Calu3 (cell line): ENCODE measurements at regions not wholly inside any gene's neighbourhood (a gene's known extent, or its start where the extent isn't known, plus 50 kb on each side); places are given as distances from the start of the nearest gene placed in this dataset.

Experiments
- BruUV-seq: library from RNA; stranded (reverse); fragments of 400-500 nt; replicated peaks from 2 replicates; lab custom pipeline; 2021; lab: Mats Ljungman, UMichigan
- CTCF ChIA-PET: fragments of 300-600 bp; sonication (Branson Sonifier 250); formaldehyde crosslinking; loops from one replicate; lab custom pipeline; 2022; ENCODE audit warnings: antibody characterized with exemption; lab: Charles Lee
- DNase-seq: peaks from one replicate; pipeline ENCODE4 v3.0.0; 2022
- H3K27ac Mint-ChIP-seq: one replicate; pipeline ENCODE4 v1.8.0; 2022; ENCODE audit warnings: mixed read lengths; ENCODE audit not compliant: unreplicated experiment
- H3K27me3 Mint-ChIP-seq: one replicate; pipeline ENCODE4 v1.8.0; 2022; ENCODE audit warnings: mixed read lengths; ENCODE audit not compliant: unreplicated experiment
- H3K36me3 Mint-ChIP-seq: one replicate; pipeline ENCODE4 v1.8.0; 2022; ENCODE audit warnings: mild to moderate bottlenecking, moderate library complexity, mixed read lengths; ENCODE audit not compliant: insufficient read depth, unreplicated experiment
- H3K4me1 Mint-ChIP-seq: one replicate; pipeline ENCODE4 v1.8.0; 2022; ENCODE audit warnings: mild to moderate bottlenecking, low read depth, mixed read lengths; ENCODE audit not compliant: unreplicated experiment
- H3K4me3 Mint-ChIP-seq: one replicate; pipeline ENCODE4 v1.8.0; 2022; ENCODE audit warnings: mild to moderate bottlenecking, low read depth, moderate library complexity, mixed read lengths; ENCODE audit not compliant: unreplicated experiment
- H3K9me3 Mint-ChIP-seq: one replicate; pipeline ENCODE4 v1.8.0; 2022; ENCODE audit warnings: low read depth, mixed read lengths; ENCODE audit not compliant: unreplicated experiment
- intact Hi-C: fragments of 100-400 bp; cut with micrococcal nuclease; formaldehyde crosslinking; loops from one replicate; pipeline ENCODE4 v1.10.0; 2022; ENCODE audit not compliant: unreplicated experiment
- TF ChIP-seq, protein P1 (sequence below): fragments of 200-600 bp; IDR thresholded peaks from one replicate; pipeline ENCODE4 v1.8.0; 2022; ENCODE audit warnings: antibody characterized with exemption; ENCODE audit not compliant: unreplicated experiment

DNA sequence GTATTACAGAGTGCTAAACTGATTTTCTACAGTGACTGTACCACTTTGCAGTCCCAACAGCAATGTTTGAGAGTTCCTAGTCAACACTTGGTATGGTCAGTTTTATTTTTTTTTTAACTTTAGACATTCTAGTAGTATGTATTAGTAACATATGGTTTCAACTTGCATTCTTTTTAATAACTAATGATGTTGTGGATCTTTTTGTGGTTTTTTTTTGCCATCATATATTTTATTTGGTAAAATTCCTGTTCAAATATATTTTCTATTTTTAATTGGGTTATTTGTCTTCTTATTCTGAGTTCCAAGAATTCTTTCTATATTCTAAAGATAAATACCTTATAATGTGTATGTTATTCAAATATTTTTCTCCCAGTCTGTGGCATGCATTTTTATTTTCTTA lies 189.4 kb upstream of the ECI2 start:
- TF ChIP-seq, protein P1, sequence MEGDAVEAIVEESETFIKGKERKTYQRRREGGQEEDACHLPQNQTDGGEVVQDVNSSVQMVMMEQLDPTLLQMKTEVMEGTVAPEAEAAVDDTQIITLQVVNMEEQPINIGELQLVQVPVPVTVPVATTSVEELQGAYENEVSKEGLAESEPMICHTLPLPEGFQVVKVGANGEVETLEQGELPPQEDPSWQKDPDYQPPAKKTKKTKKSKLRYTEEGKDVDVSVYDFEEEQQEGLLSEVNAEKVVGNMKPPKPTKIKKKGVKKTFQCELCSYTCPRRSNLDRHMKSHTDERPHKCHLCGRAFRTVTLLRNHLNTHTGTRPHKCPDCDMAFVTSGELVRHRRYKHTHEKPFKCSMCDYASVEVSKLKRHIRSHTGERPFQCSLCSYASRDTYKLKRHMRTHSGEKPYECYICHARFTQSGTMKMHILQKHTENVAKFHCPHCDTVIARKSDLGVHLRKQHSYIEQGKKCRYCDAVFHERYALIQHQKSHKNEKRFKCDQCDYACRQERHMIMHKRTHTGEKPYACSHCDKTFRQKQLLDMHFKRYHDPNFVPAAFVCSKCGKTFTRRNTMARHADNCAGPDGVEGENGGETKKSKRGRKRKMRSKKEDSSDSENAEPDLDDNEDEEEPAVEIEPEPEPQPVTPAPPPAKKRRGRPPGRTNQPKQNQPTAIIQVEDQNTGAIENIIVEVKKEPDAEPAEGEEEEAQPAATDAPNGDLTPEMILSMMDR: no peak
- Mint-ChIP-seq H3K27me3 (no peaks in the 10 kb centered on the region), H3K36me3 (peaks cover 4% of the 10 kb centered on the region), H3K27ac (no peak overlapping the region), H3K9me3 (no peaks in the 10 kb centered on the region), H3K4me1 (peaks cover 15% of the 10 kb centered on the region), H3K4me3 (no peak overlapping the region)
- CTCF ChIA-PET: interaction anchor here (0.7 kb wide), 1 partner anchor 296 kb away, joined by 6 read pairs; no protein-coding TSS in a partner anchor
- no TSS peak for BruUV-seq
- no peak for DNase-seq
- intact Hi-C loops: no loop called here

DNA sequence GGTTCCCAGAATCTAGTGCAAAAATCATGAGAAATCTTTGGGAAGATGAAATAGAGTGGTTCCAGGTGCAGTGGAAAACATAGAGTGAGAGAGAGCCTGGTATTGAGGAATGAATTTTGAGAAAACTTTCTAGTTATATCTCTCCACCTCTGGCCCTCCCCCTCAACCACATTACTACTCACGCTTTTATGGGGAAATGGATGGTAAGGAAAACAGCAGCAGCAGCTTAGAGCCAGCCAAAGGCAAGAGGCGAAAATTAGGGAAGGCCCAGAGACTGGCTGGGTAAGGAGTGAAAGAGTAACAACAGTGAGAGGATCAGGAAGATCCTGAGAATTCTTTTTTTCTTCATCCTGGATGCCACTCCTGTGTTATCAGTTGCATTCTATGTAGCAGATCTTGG lies 187.9 kb upstream of the ECI2 start:
- no peak for DNase-seq
- Mint-ChIP-seq H3K27ac (no peak overlapping the region), H3K9me3 (no peaks in the 10 kb centered on the region), H3K36me3 (peaks cover 4% of the 10 kb centered on the region), H3K27me3 (no peaks in the 10 kb centered on the region), H3K4me1 (peaks cover 24% of the 10 kb centered on the region), H3K4me3 (no peak overlapping the region)
- no TSS peak for BruUV-seq
- intact Hi-C loops: no loop called here
- CTCF ChIA-PET: interaction anchor here (0.7 kb wide), 1 partner anchor 680 kb away, joined by 3 read pairs; no protein-coding TSS in a partner anchor
- TF ChIP-seq, protein P1: no peak

DNA sequence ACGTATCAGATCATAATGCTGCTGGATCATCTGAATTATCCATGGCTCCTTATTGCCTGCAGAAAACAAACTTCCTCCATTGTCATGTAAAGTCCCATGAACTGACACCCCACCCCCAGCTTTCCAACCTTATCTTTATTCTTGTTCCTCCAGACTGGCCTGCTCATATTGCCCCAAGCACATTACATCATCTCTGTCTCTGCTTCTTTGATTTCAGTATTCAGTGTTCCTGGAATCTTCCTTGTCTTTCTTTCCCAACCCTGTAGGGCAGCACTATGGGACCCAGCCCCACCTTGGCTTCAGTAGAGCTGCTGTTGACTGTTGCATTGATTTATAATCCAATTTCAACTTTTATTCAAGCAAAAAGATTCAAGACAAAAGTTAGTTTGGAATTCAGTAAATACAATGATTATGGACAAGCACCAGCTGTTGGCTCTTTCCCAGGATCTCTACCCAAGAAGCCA lies 187.5 kb upstream of the ECI2 start:
- no peaks in the 10 kb centered on the region for H3K27me3 Mint-ChIP-seq
- intact Hi-C loops: no loop called here
- DNase-seq: no peak
- H3K9me3 Mint-ChIP-seq: no peaks in the 10 kb centered on the region
- H3K4me1 Mint-ChIP-seq: peaks cover 28% of the 10 kb centered on the region
- no TSS peak for BruUV-seq
- peak overlapping the region; percentile 2 for H3K27ac Mint-ChIP-seq
- CTCF ChIA-PET: interaction anchor here (0.7 kb wide), 1 partner anchor 680 kb away, joined by 3 read pairs; no protein-coding TSS in a partner anchor
- TF ChIP-seq, protein P1: no peak
- peaks cover 4% of the 10 kb centered on the region for H3K36me3 Mint-ChIP-seq
- H3K4me3 Mint-ChIP-seq: no peak overlapping the region

DNA sequence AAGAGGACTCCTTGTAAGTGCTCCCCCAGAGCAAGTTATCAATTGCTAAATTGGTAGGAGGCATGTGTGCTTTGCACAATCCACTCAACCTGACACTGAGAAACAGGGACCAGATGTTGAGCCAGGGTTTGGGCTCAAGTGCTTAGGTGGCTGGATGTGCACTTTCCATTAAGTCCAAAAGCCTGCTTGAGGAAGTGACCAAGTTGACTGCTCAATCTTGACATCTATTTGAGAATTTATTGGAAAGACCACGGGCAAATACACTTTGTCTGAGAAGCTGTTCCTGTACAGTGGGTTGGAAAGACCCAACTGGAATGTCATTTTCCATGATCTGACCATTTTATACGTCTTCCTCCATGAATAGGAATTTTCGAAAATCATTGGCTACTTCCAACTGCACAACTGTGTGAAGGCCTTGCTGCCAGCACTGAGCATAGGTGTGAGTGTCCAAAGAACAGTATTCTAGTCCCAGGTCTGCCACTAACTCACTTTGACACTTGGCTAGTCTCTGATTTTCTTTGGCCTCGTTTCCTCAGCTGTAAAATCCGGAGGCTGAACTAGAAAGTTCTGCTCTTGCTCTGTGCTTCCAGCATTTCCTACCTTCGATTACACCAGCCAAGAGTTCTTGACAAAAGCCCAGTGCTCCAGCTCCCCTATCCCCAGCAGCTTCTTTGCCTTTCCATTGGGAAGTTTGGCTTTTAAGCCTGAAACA lies 186.9 kb upstream of the ECI2 start:
- TF ChIP-seq, protein P1: no peak
- Mint-ChIP-seq H3K27me3 (no peaks in the 10 kb centered on the region), H3K4me3 (no peak overlapping the region), H3K27ac (peak overlapping the region; percentile 2), H3K36me3 (peaks cover 4% of the 10 kb centered on the region), H3K4me1 (peaks cover 33% of the 10 kb centered on the region), H3K9me3 (no peaks in the 10 kb centered on the region)
- no TSS peak for BruUV-seq
- CTCF ChIA-PET: interaction anchor here (0.7 kb wide), 1 partner anchor 681 kb away, joined by 3 read pairs; no protein-coding TSS in a partner anchor
- DNase-seq: no peak
- intact Hi-C loops: no loop called here
